GM19452 (cell line): ENCODE measurements at regions not wholly inside any gene's neighbourhood (a gene's known extent, or its start where the extent isn't known, plus 50 kb on each side); places are given as distances from the start of the nearest gene placed in this dataset.
A peak's percentile ranks its signal among the peaks of the same experiment; 100 is the strongest.

Experiments used
- ATAC-seq: cut with Tn5 transposase; IDR thresholded peaks from one replicate; pipeline ENCODE4 v1.9.1; 2021; ENCODE audit not compliant: unreplicated experiment

- ATAC-seq, result no peak
These were observed 134.5 kb upstream of the CCDC68 start for GRCh38 chr18:55093808-55094207.

GRCh38 chr18:55093295-55093694 lies 134.0 kb upstream of the CCDC68 start:
- ATAC-seq, result no peak

GRCh38 chr18:55092166-55092565 lies 132.9 kb upstream of the CCDC68 start:
- ATAC-seq, result no peak

- no peak for ATAC-seq
These were observed 131.4 kb upstream of the CCDC68 start for GRCh38 chr18:55090564-55091188.

GRCh38 chr18:55089610-55090009 lies 130.3 kb upstream of the CCDC68 start:
- ATAC-seq, result no peak

- ATAC-seq, result no peak
These were observed 129.3 kb upstream of the CCDC68 start for GRCh38 chr18:55088561-55088960.

- ATAC-seq, result no peak
These were observed 128.7 kb upstream of the CCDC68 start for GRCh38 chr18:55088000-55088401.

GRCh38 chr18:55086906-55087305 lies 127.6 kb upstream of the CCDC68 start:
- ATAC-seq, result no peak

- no peak for ATAC-seq
These were observed 126.5 kb upstream of the CCDC68 start for GRCh38 chr18:55085557-55086285.

- ATAC-seq, result no peak
These were observed 125.3 kb upstream of the CCDC68 start for GRCh38 chr18:55084550-55084949.

- no peak for ATAC-seq
These were observed 124.2 kb upstream of the CCDC68 start for GRCh38 chr18:55083461-55083860.

GRCh38 chr18:55079481-55080355 lies 120.5 kb upstream of the CCDC68 start:
- no peak for ATAC-seq

GRCh38 chr18:55079067-55079466 lies 119.8 kb upstream of the CCDC68 start:
- ATAC-seq, result no peak

GRCh38 chr18:55078303-55078932 lies 119.2 kb upstream of the CCDC68 start:
- ATAC-seq, result no peak

- ATAC-seq, result no peak
These were observed 117.5 kb upstream of the CCDC68 start for GRCh38 chr18:55076643-55077218.

- ATAC-seq, result no peak
These were observed 114.6 kb upstream of the CCDC68 start for GRCh38 chr18:55073834-55074233.

- ATAC-seq, result no peak
These were observed 113.9 kb upstream of the CCDC68 start for GRCh38 chr18:55073116-55073515.

- no peak for ATAC-seq
These were observed 113.4 kb upstream of the CCDC68 start for GRCh38 chr18:55072698-55073097.

GRCh38 chr18:55072181-55072580 lies 112.9 kb upstream of the CCDC68 start:
- ATAC-seq, result no peak

- ATAC-seq, result peak; percentile 70
These were observed 110.2 kb upstream of the CCDC68 start for GRCh38 chr18:55069497-55069896.

GRCh38 chr18:55064760-55065159 lies 105.5 kb upstream of the CCDC68 start:
- ATAC-seq, result no peak
